ENCODE measurements at regions not wholly inside any gene's neighbourhood (a gene's known extent, or its start where the extent isn't known, plus 50 kb on each side); places are given as distances from the start of the nearest gene placed in this dataset.

DNA sequence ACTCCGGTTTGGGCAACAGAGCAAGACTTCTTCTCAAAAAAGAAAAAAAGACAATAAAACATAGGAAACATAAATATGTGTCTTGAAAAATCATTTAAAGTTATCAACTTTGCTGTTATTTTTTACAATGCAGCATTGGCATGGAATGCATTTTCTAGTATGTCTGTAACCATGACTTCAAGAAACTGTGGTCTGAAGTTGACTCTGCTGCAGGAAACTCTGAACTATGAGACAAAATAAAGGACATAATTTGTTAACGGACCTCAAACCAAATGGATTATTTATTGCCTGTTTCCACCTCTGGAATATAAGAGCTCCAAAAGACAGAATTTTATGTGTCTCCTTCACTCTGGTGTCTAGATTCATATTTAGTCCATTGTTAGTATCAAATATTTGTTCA, 79.1 kb downstream of the TRIB2 start:
- H3K4me1 Mint-ChIP-seq (ENCODE audit: low read depth), result peaks cover 4% of the 10 kb centered on the region
- intact Hi-C loops (cut with micrococcal nuclease), result no loop called here
- no peak overlapping the region for H3K4me3 Mint-ChIP-seq
- peaks cover 9% of the 10 kb centered on the region for H3K9me3 Mint-ChIP-seq
- CTCF ChIA-PET, result no interaction called here
- peaks cover 6% of the 10 kb centered on the region for H3K36me3 Mint-ChIP-seq
- POLR2A ChIA-PET, result no interaction called here
- no peak overlapping the region for H3K27ac Mint-ChIP-seq
- no peak for DNase-seq
- H3K27me3 Mint-ChIP-seq, result no peaks in the 10 kb centered on the region

DNA sequence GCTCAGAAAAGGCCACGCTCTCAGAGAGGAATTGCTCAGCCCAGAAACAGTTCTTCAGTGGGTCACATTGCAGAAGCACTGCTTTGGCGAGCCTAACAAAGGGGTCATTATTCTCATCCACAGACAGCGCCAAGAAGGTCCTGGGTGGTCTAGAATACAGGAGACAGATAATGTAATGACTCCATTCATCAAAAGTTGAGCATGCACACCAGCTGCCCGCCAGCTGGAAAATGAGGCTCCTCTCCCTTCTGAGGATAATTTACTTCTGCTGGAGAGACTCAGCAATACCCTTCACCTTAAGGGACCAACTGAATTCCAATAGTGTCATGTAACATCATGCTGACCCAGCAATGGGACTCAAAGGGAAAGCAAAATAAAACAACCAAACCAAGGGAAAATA, 79.9 kb downstream of the TRIB2 start:
- H3K9me3 Mint-ChIP-seq, result peaks cover 17% of the 10 kb centered on the region
- peaks cover 10% of the 10 kb centered on the region for H3K36me3 Mint-ChIP-seq
- ChIA-PET POLR2A (no interaction called here), CTCF (no interaction called here)
- no peaks in the 10 kb centered on the region for H3K27me3 Mint-ChIP-seq
- H3K27ac Mint-ChIP-seq, result no peak overlapping the region
- no peak for DNase-seq
- no peak overlapping the region for H3K4me3 Mint-ChIP-seq
- peaks cover 4% of the 10 kb centered on the region for H3K4me1 Mint-ChIP-seq (ENCODE audit: low read depth)
- intact Hi-C loops (cut with micrococcal nuclease), result no loop called here

DNA sequence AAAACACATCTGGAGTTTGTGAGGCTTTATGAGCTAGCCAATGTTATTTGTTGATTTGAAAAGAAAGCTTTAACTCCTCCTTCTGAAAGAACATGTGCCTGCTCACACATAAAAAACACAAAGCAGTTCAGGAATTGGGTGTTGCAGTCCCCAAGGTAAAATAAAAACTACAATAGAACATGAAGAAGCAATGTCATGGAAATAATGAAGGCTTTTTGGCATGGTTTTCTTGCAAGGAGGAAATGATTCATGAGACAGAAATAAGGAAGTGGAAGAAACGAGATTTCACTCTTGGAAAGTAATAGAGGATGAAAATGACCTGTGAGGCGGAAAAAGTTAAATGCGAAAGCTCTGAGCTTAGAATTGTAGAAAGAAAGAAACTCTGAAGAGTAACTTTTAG, 81.1 kb downstream of the TRIB2 start:
- H3K27ac Mint-ChIP-seq, result no peak overlapping the region
- H3K4me1 Mint-ChIP-seq (ENCODE audit: low read depth), result peaks cover 4% of the 10 kb centered on the region
- ChIA-PET POLR2A (no interaction called here), CTCF (no interaction called here)
- peaks cover 27% of the 10 kb centered on the region for H3K9me3 Mint-ChIP-seq
- no peak overlapping the region for H3K4me3 Mint-ChIP-seq
- H3K27me3 Mint-ChIP-seq, result no peaks in the 10 kb centered on the region
- peaks cover 15% of the 10 kb centered on the region for H3K36me3 Mint-ChIP-seq
- DNase-seq, result no peak
- intact Hi-C loops (cut with micrococcal nuclease), result no loop called here

DNA sequence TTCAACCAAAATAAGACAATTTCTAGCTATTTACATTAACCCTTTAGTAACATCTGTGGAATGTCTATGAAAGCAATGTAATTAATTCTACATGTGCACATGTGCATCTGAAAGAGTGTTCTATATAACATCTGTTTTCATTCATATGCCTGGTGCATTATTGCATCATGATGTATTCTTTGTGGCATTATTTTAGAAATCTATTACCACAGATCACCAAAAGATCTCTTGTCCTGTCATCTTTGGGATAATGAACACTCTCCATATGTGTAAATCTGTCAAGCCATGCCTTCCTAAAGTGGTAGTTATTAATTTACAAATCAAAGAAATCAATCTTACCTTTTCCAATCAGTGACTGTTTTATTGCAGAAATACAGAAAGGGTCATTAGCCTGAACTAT, 86.9 kb downstream of the TRIB2 start:
- peaks cover 15% of the 10 kb centered on the region for H3K36me3 Mint-ChIP-seq
- H3K27me3 Mint-ChIP-seq, result peaks cover 6% of the 10 kb centered on the region
- no peak for DNase-seq
- H3K4me1 Mint-ChIP-seq (ENCODE audit: low read depth), result no peaks in the 10 kb centered on the region
- no peak overlapping the region for H3K4me3 Mint-ChIP-seq
- intact Hi-C loops (cut with micrococcal nuclease), result no loop called here
- POLR2A ChIA-PET, result no interaction called here
- peaks cover 27% of the 10 kb centered on the region for H3K9me3 Mint-ChIP-seq
- no peak overlapping the region for H3K27ac Mint-ChIP-seq
- CTCF ChIA-PET, result no interaction called here

DNA sequence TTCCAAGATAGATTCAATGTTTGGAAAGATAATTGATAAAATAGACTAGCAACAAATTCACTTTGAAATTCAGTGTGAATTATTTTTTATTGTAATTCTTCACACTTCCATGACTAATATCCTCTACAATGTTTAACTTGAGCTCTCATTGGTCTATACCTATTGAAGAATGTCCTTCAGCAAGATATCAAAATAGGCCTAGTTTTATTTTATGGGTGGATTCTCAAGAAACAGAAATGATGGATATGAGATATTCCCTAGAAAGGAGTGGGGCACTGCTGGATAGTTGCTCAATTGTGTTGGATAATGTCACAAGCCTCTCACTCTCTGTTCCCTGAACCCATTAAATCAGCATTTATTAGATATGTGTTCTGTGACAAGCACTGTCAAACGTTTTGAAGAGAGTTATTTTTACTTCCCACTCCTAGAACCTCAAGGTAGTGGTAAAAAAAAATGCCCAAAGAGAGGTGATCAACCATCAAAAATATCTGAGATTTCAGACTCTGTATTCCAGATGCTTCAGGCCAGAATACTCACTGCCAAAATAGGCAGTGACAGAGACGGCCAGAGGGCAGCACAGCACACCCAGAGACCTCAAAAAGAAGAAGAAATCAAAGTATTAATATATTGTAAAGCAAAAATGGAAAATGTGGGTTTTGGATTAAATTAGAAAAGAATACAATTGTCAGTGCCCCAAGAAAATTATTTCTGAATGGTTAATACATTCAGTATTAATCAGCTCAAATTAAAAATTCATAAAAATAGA, 87.5 kb downstream of the TRIB2 start:
- no peak for DNase-seq
- intact Hi-C loops (cut with micrococcal nuclease), result no loop called here
- H3K27ac Mint-ChIP-seq, result no peak overlapping the region
- H3K4me1 Mint-ChIP-seq (ENCODE audit: low read depth), result no peaks in the 10 kb centered on the region
- POLR2A ChIA-PET, result no interaction called here
- no peak overlapping the region for H3K4me3 Mint-ChIP-seq
- H3K9me3 Mint-ChIP-seq, result peaks cover 27% of the 10 kb centered on the region
- H3K36me3 Mint-ChIP-seq, result peaks cover 15% of the 10 kb centered on the region
- CTCF ChIA-PET, result no interaction called here
- peaks cover 6% of the 10 kb centered on the region for H3K27me3 Mint-ChIP-seq

DNA sequence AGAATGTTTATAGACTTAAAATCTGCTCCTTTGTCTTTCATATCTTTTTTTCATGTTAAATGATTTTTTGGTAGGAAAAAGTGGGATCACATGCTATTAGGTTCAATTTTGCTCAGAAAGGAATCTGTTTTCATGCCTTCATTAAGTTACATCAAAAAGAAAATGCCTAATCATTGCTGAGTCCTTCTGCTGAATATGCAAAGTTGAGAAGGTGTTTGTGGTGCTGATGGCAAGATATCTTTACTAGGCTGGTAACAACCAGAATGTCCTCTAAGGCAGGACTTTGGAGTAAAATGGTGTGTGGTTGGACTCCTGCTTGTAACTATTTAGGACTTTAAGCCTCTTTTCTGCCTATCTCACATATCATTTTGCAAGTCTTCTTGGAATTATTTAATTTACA, 88.3 kb downstream of the TRIB2 start:
- ChIA-PET POLR2A (no interaction called here), CTCF (no interaction called here)
- intact Hi-C loops (cut with micrococcal nuclease), result no loop called here
- no peak overlapping the region for H3K27ac Mint-ChIP-seq
- H3K4me1 Mint-ChIP-seq (ENCODE audit: low read depth), result no peaks in the 10 kb centered on the region
- H3K27me3 Mint-ChIP-seq, result peaks cover 6% of the 10 kb centered on the region
- H3K9me3 Mint-ChIP-seq, result peaks cover 26% of the 10 kb centered on the region
- DNase-seq, result no peak
- H3K36me3 Mint-ChIP-seq, result peaks cover 15% of the 10 kb centered on the region
- no peak overlapping the region for H3K4me3 Mint-ChIP-seq

DNA sequence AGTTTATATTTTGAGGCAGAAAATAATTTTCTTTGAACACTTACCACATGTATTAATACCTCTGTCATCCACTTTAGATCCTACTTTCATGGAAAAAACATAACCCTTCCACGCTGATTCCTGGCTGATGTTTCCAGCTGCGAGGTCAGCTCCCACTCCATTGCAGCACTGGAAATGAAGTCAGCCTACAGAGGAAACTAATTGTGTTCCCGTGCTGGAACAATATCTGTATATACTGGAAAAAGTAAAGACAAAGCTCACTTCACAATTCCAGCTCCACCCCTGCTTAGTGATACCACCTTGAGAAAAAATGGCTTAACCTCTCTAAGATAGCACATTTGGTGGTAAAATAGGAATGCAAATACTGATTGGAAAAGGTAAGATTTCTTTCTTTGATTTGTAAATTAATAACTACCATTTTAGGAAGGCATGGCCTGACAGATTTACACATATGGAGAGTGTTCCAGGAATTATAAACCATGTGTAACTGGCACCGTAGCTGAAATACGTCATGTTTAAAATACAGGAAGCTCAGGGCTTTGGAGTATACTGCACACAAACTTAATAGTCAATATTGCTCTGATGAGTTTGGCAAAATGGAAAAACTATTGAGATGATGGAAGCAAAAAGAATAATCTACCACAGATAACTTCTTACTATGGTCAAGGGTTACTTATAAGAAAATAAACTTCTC, 90.0 kb downstream of the TRIB2 start:
- H3K9me3 Mint-ChIP-seq, result peaks cover 10% of the 10 kb centered on the region
- DNase-seq, result no peak
- H3K4me3 Mint-ChIP-seq, result no peak overlapping the region
- no peak overlapping the region for H3K27ac Mint-ChIP-seq
- peaks cover 6% of the 10 kb centered on the region for H3K27me3 Mint-ChIP-seq
- POLR2A ChIA-PET, result no interaction called here
- CTCF ChIA-PET, result interaction anchor here (0.6 to 1.3 kb wide), 3 partner anchors 70 to 201 kb away, joined by 3 read pairs; no protein-coding TSS in a partner anchor
- intact Hi-C loops (cut with micrococcal nuclease), result no loop called here
- H3K4me1 Mint-ChIP-seq (ENCODE audit: low read depth), result no peaks in the 10 kb centered on the region
- peaks cover 5% of the 10 kb centered on the region for H3K36me3 Mint-ChIP-seq

DNA sequence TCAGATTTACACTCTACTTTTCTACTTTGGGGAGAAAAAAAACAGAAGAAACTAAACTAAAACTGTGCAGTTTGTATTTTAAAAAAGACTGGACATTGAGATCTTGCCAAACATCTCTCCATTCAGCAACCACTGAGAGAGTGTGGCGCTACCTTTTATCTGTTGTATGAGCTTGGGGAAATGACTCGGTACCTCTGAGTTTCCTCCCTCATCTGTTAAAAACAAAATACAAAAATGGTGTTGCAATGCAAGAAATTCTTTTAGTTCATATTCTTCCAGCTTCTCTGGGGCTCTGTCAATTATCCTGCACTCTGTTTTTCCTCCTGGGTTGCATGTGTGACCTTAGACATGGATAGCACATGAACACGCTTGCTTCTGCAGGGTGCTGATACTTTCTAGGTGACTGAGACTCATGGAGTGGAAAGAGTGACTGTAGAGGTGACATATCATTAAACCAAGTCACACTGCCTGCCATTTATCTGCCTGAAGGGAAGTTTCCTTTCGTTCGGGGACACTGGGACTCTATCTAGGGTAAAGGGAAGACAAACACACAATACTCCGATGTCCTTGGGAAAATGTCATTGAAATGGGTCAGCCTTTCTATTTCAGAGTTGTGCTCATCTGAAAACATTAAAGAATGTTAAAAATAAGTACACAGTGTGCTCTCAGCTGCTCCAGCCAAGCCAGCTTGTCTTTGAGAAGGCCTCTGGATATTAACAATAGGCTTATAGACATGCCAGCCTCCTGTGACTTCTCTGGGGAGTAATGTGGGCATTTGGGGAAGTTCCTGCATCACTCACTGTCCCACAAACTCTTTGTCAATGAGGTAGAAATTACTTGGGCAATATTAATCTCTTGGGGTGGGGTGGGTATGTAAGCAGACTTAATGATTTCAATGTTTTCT, 91.4 kb downstream of the TRIB2 start:
- ChIA-PET CTCF (no interaction called here), POLR2A (no interaction called here)
- peaks cover 6% of the 10 kb centered on the region for H3K27me3 Mint-ChIP-seq
- H3K27ac Mint-ChIP-seq, result no peak overlapping the region
- no peaks in the 10 kb centered on the region for H3K9me3 Mint-ChIP-seq
- no peak overlapping the region for H3K4me3 Mint-ChIP-seq
- DNase-seq, result no peak
- H3K4me1 Mint-ChIP-seq (ENCODE audit: low read depth), result no peaks in the 10 kb centered on the region
- intact Hi-C loops (cut with micrococcal nuclease), result no loop called here
- H3K36me3 Mint-ChIP-seq, result no peaks in the 10 kb centered on the region

DNA sequence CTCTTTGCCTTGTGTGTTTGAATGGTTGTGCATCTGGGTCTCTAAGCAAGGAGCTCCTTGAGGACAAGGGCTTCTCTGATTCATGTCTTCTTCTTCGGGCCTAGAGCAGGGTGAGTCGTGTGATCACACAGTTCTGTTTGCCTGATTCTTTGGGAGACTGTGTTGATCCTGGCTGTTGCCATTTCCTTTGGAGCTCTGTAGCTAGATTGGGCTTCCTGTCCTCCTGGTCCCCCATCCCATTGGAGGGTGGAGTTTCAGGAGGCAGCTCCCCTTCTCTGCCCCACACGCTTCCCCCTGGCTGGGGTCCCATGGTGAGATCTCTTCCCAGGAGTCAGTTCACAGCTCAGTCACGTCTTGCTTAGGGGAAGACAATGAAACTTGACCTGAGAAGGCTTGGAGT, 92.8 kb downstream of the TRIB2 start:
- POLR2A ChIA-PET, result no interaction called here
- no peak overlapping the region for H3K27ac Mint-ChIP-seq
- H3K4me1 Mint-ChIP-seq (ENCODE audit: low read depth), result no peaks in the 10 kb centered on the region
- intact Hi-C loops (cut with micrococcal nuclease), result no loop called here
- H3K9me3 Mint-ChIP-seq, result no peaks in the 10 kb centered on the region
- H3K27me3 Mint-ChIP-seq, result peaks cover 6% of the 10 kb centered on the region
- H3K4me3 Mint-ChIP-seq, result no peak overlapping the region
- DNase-seq, result no peak
- CTCF ChIA-PET, result interaction anchor here (1.0 kb wide), 1 partner anchor 121 kb away, joined by 4 read pairs; no protein-coding TSS in a partner anchor
- H3K36me3 Mint-ChIP-seq, result no peaks in the 10 kb centered on the region

DNA sequence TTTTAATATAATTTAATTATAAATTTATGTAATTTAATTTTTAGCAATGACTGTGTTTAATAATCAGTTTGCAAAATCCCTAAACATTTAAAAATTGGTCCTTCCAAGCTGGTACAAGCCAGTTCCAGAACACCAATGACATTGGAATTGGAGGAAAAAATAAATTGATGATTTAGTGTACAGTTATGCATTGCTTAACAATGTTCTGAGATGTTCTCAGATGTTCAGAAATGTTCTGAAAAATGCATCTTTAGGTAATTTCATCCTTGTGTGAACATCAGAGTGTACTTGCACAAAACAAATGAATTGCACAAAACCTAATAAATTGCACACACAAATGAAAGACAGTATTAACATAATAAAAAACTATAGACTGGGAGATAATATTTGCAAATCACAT, 95.2 kb downstream of the TRIB2 start:
- Mint-ChIP-seq H3K27me3 (peaks cover 6% of the 10 kb centered on the region), H3K36me3 (no peaks in the 10 kb centered on the region), H3K27ac (no peak overlapping the region), H3K4me3 (no peak overlapping the region), H3K9me3 (no peaks in the 10 kb centered on the region), H3K4me1 (ENCODE audit: low read depth) (peaks cover 16% of the 10 kb centered on the region)
- DNase-seq, result no peak
- intact Hi-C loops (cut with micrococcal nuclease), result no loop called here
- POLR2A ChIA-PET, result no interaction called here
- CTCF ChIA-PET, result no interaction called here

DNA sequence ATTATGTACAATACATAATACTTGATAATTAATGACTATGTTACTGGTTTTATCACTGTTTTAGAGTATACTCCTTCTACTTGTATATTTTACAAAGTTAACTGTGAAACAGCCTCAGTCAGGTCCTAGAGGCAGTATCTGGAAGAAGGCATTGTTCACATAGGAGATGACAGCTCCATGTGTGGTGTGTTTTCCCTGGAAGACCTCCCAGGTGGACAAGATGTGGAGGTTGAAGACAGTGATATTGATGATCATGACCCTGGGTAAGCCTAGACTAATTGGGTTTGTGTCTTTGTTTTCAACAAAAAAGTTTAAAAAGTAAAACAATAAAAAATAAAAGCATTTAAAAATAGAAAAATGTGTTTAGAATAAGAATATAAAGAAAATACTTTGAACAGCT, 96.4 kb downstream of the TRIB2 start:
- POLR2A ChIA-PET, result no interaction called here
- Mint-ChIP-seq H3K36me3 (no peaks in the 10 kb centered on the region), H3K9me3 (no peaks in the 10 kb centered on the region), H3K4me3 (no peak overlapping the region), H3K4me1 (ENCODE audit: low read depth) (peaks cover 27% of the 10 kb centered on the region), H3K27me3 (no peaks in the 10 kb centered on the region), H3K27ac (no peak overlapping the region)
- intact Hi-C loops (cut with micrococcal nuclease), result no loop called here
- no peak for DNase-seq
- CTCF ChIA-PET, result no interaction called here

DNA sequence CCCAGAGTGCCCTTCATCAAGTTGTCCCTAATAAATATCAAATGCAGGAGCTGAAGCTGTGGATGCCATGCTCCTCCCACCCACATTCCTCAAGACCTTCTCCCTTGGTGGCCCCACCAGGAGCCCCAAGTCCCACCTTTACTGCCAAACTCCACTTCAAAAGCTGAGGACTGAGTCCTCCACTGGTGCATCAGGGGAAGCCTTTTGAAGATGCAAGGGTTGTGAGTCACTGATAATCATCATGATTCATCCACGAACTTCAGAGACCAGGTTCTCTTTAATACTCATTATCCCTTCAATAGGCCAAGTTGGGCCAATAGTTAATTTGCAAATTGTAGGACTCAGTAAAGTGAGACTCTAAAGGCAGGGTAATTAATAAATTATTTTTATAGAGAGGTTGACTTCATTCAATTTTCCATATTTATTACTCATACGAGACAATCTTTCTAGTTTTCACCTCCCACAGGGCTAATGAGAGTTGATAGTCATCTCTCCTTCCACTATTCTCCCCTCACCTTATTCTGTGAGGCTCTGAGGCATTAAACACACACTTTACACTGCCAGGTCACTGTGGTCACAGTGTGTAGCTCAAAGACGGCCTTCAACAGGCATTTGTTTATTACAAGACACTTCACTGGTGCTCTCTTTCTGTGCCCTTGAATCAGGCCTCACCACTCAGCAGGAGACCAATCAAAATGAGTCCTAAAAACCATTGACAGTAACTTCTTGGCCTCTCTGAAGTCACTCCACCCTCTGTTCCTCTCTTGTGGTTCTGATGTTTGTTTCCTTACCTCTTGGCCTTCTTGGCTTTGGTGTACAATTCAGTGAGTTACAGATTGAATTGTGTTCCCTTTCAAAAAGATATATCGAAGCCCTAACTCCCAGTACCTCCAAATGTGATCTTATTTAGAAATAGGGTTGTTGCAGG, 99.9 kb downstream of the TRIB2 start:
- ChIA-PET POLR2A (no interaction called here), CTCF (no interaction called here)
- Mint-ChIP-seq H3K27ac (no peak overlapping the region), H3K36me3 (no peaks in the 10 kb centered on the region), H3K4me1 (ENCODE audit: low read depth) (peaks cover 51% of the 10 kb centered on the region), H3K27me3 (no peaks in the 10 kb centered on the region), H3K4me3 (no peak overlapping the region), H3K9me3 (no peaks in the 10 kb centered on the region)
- DNase-seq, result no peak
- intact Hi-C loops (cut with micrococcal nuclease), result loop anchor here (5.0 kb wide), 4 partner anchors 99 to 984 kb away; partner anchors contain the start of gene TRIB2

Measured in activated CD4-positive, alpha-beta memory T cell treated with anti-CD3 and anti-CD28 coated beads for 36 hours (primary cell).